ENCODE measurements at regions not wholly inside any gene's neighbourhood (a gene's known extent, or its start where the extent isn't known, plus 50 kb on each side); places are given as distances from the start of the nearest gene placed in this dataset.

- TF ChIP-seq CTCF (IDR thresholded peaks at IDR 0.05; ENCODE audit: control extremely low read depth in 1 of 3, insufficient read depth in 1 of 3, low read depth in 1 of 3, low read length in 3 of 3) = no peak
- TF ChIP-seq SP2 (IDR thresholded peaks at IDR 0.05; ENCODE audit: low read length) = no peak
- TF ChIP-seq ATF3 (IDR thresholded peaks at IDR 0.05; ENCODE audit: insufficient read depth, low read depth, low read length) = no peak
- TF ChIP-seq KDM4A (IDR thresholded peaks at IDR 0.05; ENCODE audit: low read depth, low read length, severe bottlenecking) = no peak
- TF ChIP-seq KDM5A (IDR thresholded peaks at IDR 0.05; ENCODE audit: low read length) = no peak
- TF ChIP-seq NRF1 (IDR thresholded peaks at IDR 0.05; ENCODE audit: low read depth, low read length) = no peak
- no peak for TF ChIP-seq POLR2A (IDR thresholded peaks at IDR 0.05; ENCODE audit: control extremely low read depth in 1 of 2, low read depth in 2 of 2, low read length in 2 of 2)
- TF ChIP-seq HDAC6 (IDR thresholded peaks at IDR 0.05; ENCODE audit: low read depth, low read length) = no peak
- no peak for TF ChIP-seq HDAC2 (IDR thresholded peaks at IDR 0.05; ENCODE audit: borderline replicate concordance in 1 of 2, low read depth in 2 of 2, low read length in 2 of 2)
These were observed 146.4 kb upstream of the PROKR2 start (continued) for GRCh38 chr20:5463007-5463686.
